B cell (primary cell): ENCODE measurements at regions not wholly inside any gene's neighbourhood (a gene's known extent, or its start where the extent isn't known, plus 50 kb on each side); places are given as distances from the start of the nearest gene placed in this dataset.

ENCODE experiments used
- ATAC-seq: fragments of 200-7000 bp; cut with Tn5 transposase; one replicate; pipeline ENCODE4 v1.10.0; 2021; ENCODE audit warnings: low read depth, mild to moderate bottlenecking, moderate number of reproducible peaks, moderate library complexity
- CTCF ChIA-PET: fragments of 350-600 bp; sonication (Branson Sonifier 250); formaldehyde crosslinking; loops from one replicate; lab custom pipeline; 2021; ENCODE audit warnings: antibody characterized with exemption, inconsistent platforms; lab: Charles Lee
- POLR2A ChIA-PET: fragments of 350-600 bp; sonication (Branson Sonifier 250); formaldehyde crosslinking; loops from one replicate; lab custom pipeline; 2021; ENCODE audit warnings: antibody characterized with exemption; lab: Charles Lee
- DNase-seq: peaks from one replicate; pipeline ENCODE4 v3.0.0; 2013
- H2AFZ ChIP-seq: 2 replicates; pipeline ENCODE4 v1.6.1; 2012; ENCODE audit warnings: mild to moderate bottlenecking, low read depth, low read length; ENCODE audit not compliant: insufficient read depth, poor library complexity, severe bottlenecking
- H3K27ac ChIP-seq, 2 donors: 1 replicate in 1 of 2; 2 replicates in 1 of 2; pipeline ENCODE4 v1.5.1; 2012 to 2013; ENCODE audit warnings: low read length in 2 of 2, mild to moderate bottlenecking in 2 of 2, moderate library complexity in 1 of 2
- H3K27me3 ChIP-seq, 4 experiments: fragments of 200-600 bp in 1 of 4; sonication (generic) in 1 of 4; replicated peaks in 1 of 4; 1 replicate in 2 of 4; 2 replicates in 2 of 4; pipeline versions ENCODE4 v1.6.1 to v1.7.0; 2013 to 2016; ENCODE audit warnings: low read length in 3 of 4, mild to moderate bottlenecking in 2 of 4, mixed read lengths in 1 of 4, moderate library complexity in 1 of 4; ENCODE audit not compliant: insufficient read depth in 4 of 4, control insufficient read depth in 3 of 4; ENCODE audit errors: control extremely low read depth in 1 of 4
- H3K36me3 ChIP-seq, 2 experiments: replicated peaks in 1 of 2; 1 replicate in 1 of 2; 2 replicates in 1 of 2; pipeline versions ENCODE4 v1.6.1 to v1.7.1; 2013; ENCODE audit warnings: low read length in 1 of 2; ENCODE audit not compliant: insufficient read depth in 2 of 2, control insufficient read depth in 1 of 2; ENCODE audit errors: control extremely low read depth in 1 of 2, extremely low read depth in 1 of 2
- H3K4me1 ChIP-seq, 2 donors: fragments of 200-600 bp in 1 of 2; sonication (generic) in 1 of 2; 1 replicate in 1 of 2; 2 replicates in 1 of 2; pipeline versions ENCODE4 v1.5.1 to v1.6.1; 2013 to 2017; ENCODE audit warnings: low read length in 2 of 2; ENCODE audit not compliant: control insufficient read depth in 2 of 2, insufficient read depth in 2 of 2
- H3K4me2 ChIP-seq: replicated peaks from 2 replicates; pipeline ENCODE3; 2012; ENCODE audit warnings: mild to moderate bottlenecking, low read depth, low read length; ENCODE audit not compliant: poor library complexity, severe bottlenecking
- H3K4me3 ChIP-seq, 5 experiments: fragments of 200-600 bp in 1 of 5; sonication (generic) in 1 of 5; 1 replicate in 3 of 5; 2 replicates in 2 of 5; pipeline versions ENCODE4 v1.5.1 to v1.7.0; 2011 to 2016; ENCODE audit warnings: low read length in 4 of 5, mild to moderate bottlenecking in 4 of 5, low read depth in 2 of 5, control low read depth in 1 of 5, moderate library complexity in 1 of 5; ENCODE audit not compliant: insufficient read depth in 1 of 5; ENCODE audit errors: control extremely low read depth in 1 of 5, extremely low read depth in 1 of 5
- H3K79me2 ChIP-seq: fragments of 200-600 bp; sonication (generic); one replicate; pipeline ENCODE4 v1.6.0; 2016; ENCODE audit warnings: low read length; ENCODE audit not compliant: control insufficient read depth, insufficient read depth
- H3K9ac ChIP-seq: fragments of 200-600 bp; sonication (generic); 2 replicates; pipeline ENCODE4 v1.6.1; 2017; ENCODE audit warnings: mild to moderate bottlenecking, low read length, moderate library complexity
- H3K9me3 ChIP-seq, 3 donors: one replicate each; pipeline versions ENCODE4 v1.6.1 to v1.7.1; 2013; ENCODE audit warnings: low read length in 2 of 3; ENCODE audit not compliant: control insufficient read depth in 2 of 3, insufficient read depth in 1 of 3; ENCODE audit errors: control extremely low read depth in 1 of 3
- H4K20me1 ChIP-seq: 2 replicates; pipeline ENCODE4 v1.6.0; 2012; ENCODE audit warnings: mild to moderate bottlenecking, low read length; ENCODE audit not compliant: insufficient read depth, control insufficient read depth, poor library complexity, severe bottlenecking
- H3K27ac Mint-ChIP-seq: one replicate; pipeline ENCODE4 v1.8.0; 2021; ENCODE audit warnings: mixed read lengths
- H3K27me3 Mint-ChIP-seq: one replicate; pipeline ENCODE4 v1.8.0; 2021; ENCODE audit warnings: mixed read lengths
- H3K4me1 Mint-ChIP-seq: one replicate; pipeline ENCODE4 v1.8.0; 2021; ENCODE audit warnings: mixed read lengths
- H3K4me3 Mint-ChIP-seq: one replicate; pipeline ENCODE4 v1.8.0; 2021; ENCODE audit warnings: mixed read lengths
- H3K9me3 Mint-ChIP-seq: one replicate; pipeline ENCODE4 v1.8.0; 2022; ENCODE audit warnings: mixed read lengths; ENCODE audit not compliant: insufficient read depth
- EZH2 ChIP-seq: IDR thresholded peaks from 2 replicates; pipeline ENCODE4 v1.6.1; 2012; ENCODE audit warnings: borderline replicate concordance, low read depth, mild to moderate bottlenecking, moderate library complexity, low read length; ENCODE audit not compliant: insufficient read depth, poor library complexity, severe bottlenecking
- WGBS: methylation state at CpG from one replicate; pipeline ENCODE4 v1.1.5; 2013; ENCODE audit warnings: missing lambda C conversion rate; ENCODE audit not compliant: insufficient coverage; 5-methylcytosine and 5-hydroxymethylcytosine counted together
- intact Hi-C: fragments of 100-400 bp; cut with micrococcal nuclease; formaldehyde crosslinking; loops from one replicate; pipeline ENCODE4 v1.10.0; 2022
- TF ChIP-seq, protein P1 (sequence below): fragments of 200-600 bp; IDR thresholded peaks from one replicate; pipeline ENCODE4 v1.8.0; 2022; ENCODE audit warnings: antibody characterized with exemption, mild to moderate bottlenecking

GRCh38 chr4:31929676-31930345 is 1209.6 kb downstream of the PCDH7 start:
- ChIA-PET POLR2A (no interaction called here), CTCF (no interaction called here)
- no peaks in the 10 kb centered on the region for H4K20me1 ChIP-seq
- intact Hi-C loops: no loop called here
- no peak overlapping the region for H2AFZ ChIP-seq
- no peaks in the 10 kb centered on the region for H3K79me2 ChIP-seq
- no peak overlapping the region for H3K4me2 ChIP-seq
- Mint-ChIP-seq H3K9me3 (no peaks in the 10 kb centered on the region), H3K27ac (no peak overlapping the region), H3K4me1 (no peaks in the 10 kb centered on the region), H3K27me3 (no peaks in the 10 kb centered on the region), H3K4me3 (no peak overlapping the region)
- no peak overlapping the region for H3K9ac ChIP-seq
- TF ChIP-seq, protein P1, sequence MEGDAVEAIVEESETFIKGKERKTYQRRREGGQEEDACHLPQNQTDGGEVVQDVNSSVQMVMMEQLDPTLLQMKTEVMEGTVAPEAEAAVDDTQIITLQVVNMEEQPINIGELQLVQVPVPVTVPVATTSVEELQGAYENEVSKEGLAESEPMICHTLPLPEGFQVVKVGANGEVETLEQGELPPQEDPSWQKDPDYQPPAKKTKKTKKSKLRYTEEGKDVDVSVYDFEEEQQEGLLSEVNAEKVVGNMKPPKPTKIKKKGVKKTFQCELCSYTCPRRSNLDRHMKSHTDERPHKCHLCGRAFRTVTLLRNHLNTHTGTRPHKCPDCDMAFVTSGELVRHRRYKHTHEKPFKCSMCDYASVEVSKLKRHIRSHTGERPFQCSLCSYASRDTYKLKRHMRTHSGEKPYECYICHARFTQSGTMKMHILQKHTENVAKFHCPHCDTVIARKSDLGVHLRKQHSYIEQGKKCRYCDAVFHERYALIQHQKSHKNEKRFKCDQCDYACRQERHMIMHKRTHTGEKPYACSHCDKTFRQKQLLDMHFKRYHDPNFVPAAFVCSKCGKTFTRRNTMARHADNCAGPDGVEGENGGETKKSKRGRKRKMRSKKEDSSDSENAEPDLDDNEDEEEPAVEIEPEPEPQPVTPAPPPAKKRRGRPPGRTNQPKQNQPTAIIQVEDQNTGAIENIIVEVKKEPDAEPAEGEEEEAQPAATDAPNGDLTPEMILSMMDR: no peak
- TF ChIP-seq EZH2: no peak
- no peak overlapping the region for H3K27ac ChIP-seq
- no CpG with 5 or more reads among the region's 1 CpG for WGBS
- DNase-seq (no peak), ATAC-seq (no peak)
- no peak overlapping the region for H3K4me3 ChIP-seq
- H3K4me1 ChIP-seq: no peaks in the 10 kb centered on the region
- H3K27me3 ChIP-seq: no peaks in the 10 kb centered on the region
- peaks cover 0 to 2% (median 0%) of the 10 kb centered on the region in 3 donors for H3K9me3 ChIP-seq
- no peaks in the 10 kb centered on the region for H3K36me3 ChIP-seq

- H3K27ac Mint-ChIP-seq: no peak overlapping the region
- H3K4me1 Mint-ChIP-seq: no peaks in the 10 kb centered on the region
- Histone ChIP-seq H3K27ac (no peak overlapping the region), H2AFZ (no peak overlapping the region), H3K4me2 (no peak overlapping the region), H3K27me3 (no peaks in the 10 kb centered on the region), H4K20me1 (no peaks in the 10 kb centered on the region), H3K4me1 (no peaks in the 10 kb centered on the region), H3K79me2 (no peaks in the 10 kb centered on the region), H3K4me3 (no peak overlapping the region), H3K9ac (no peak overlapping the region), H3K36me3 (no peaks in the 10 kb centered on the region), H3K9me3 (peaks cover 0 to 2% (median 0%) of the 10 kb centered on the region in 3 donors)
- TF ChIP-seq EZH2: no peak
- TF ChIP-seq, protein P1: no peak
- no peaks in the 10 kb centered on the region for H3K27me3 Mint-ChIP-seq
- POLR2A ChIA-PET: no interaction called here
- DNase-seq (no peak), ATAC-seq (no peak)
- CTCF ChIA-PET: no interaction called here
- intact Hi-C loops: no loop called here
- H3K9me3 Mint-ChIP-seq: peaks cover 3% of the 10 kb centered on the region
- no peak overlapping the region for H3K4me3 Mint-ChIP-seq
- WGBS: 45% methylated on average over 2 of the region's 3 CpGs
Measured at GRCh38 chr4:31946456-31946855, 1226.3 kb downstream of the PCDH7 start.
